ENCODE measurements at regions not wholly inside any gene's neighbourhood (a gene's known extent, or its start where the extent isn't known, plus 50 kb on each side); places are given as distances from the start of the nearest gene placed in this dataset.
A peak's percentile ranks its signal among the peaks of the same experiment; 100 is the strongest.
"Not testable (repeated sequence)": the region's sequence is repeated elsewhere in the genome, so short reads cannot be mapped to it uniquely, and the experiment has no call there.

GRCh38 chr20:18876394-18876793 lies 62.8 kb downstream of the SCP2D1 start:
- DNase-seq, result not testable (repeated sequence)

- DNase-seq, result peak; percentile 60
These were observed 65.7 kb downstream of the SCP2D1 start for GRCh38 chr20:18879262-18879661.

GRCh38 chr20:18886756-18887155 lies 73.2 kb downstream of the SCP2D1 start:
- DNase-seq, result no peak

GRCh38 chr20:18901980-18902737 lies 88.6 kb downstream of the SCP2D1 start:
- DNase-seq, result no peak

GRCh38 chr20:18904192-18904591 lies 90.6 kb downstream of the SCP2D1 start:
- DNase-seq, result no peak

GRCh38 chr20:18904624-18905023 lies 91.0 kb downstream of the SCP2D1 start:
- no peak for DNase-seq

GRCh38 chr20:18906046-18906445 lies 92.5 kb downstream of the SCP2D1 start:
- DNase-seq, result no peak

GRCh38 chr20:18907353-18907752 lies 93.8 kb downstream of the SCP2D1 start:
- DNase-seq, result no peak

GRCh38 chr20:18908109-18908508 lies 94.5 kb downstream of the SCP2D1 start:
- no peak for DNase-seq

- no peak for DNase-seq
These were observed 95.7 kb downstream of the SCP2D1 start for GRCh38 chr20:18909254-18909653.

GRCh38 chr20:18913701-18914100 lies 100.1 kb downstream of the SCP2D1 start:
- no peak for DNase-seq

- no peak for DNase-seq
These were observed 101.2 kb downstream of the SCP2D1 start for GRCh38 chr20:18914796-18915195.

- DNase-seq, result no peak
These were observed 103.5 kb downstream of the SCP2D1 start for GRCh38 chr20:18916886-18917750.

- no peak for DNase-seq
These were observed 106.4 kb downstream of the SCP2D1 start for GRCh38 chr20:18919996-18920395.

GRCh38 chr20:18921291-18921690 lies 107.7 kb downstream of the SCP2D1 start:
- DNase-seq, result no peak

- DNase-seq, result no peak
These were observed 108.7 kb downstream of the SCP2D1 start for GRCh38 chr20:18922251-18922650.

GRCh38 chr20:18922898-18923297 lies 109.3 kb downstream of the SCP2D1 start:
- DNase-seq, result no peak

GRCh38 chr20:18926965-18927364 lies 113.4 kb downstream of the SCP2D1 start:
- no peak for DNase-seq

GRCh38 chr20:18928626-18929025 lies 115.0 kb downstream of the SCP2D1 start:
- DNase-seq, result no peak

GRCh38 chr20:18929800-18930199 lies 116.2 kb downstream of the SCP2D1 start:
- DNase-seq, result no peak

- DNase-seq, result no peak
These were observed 130.0 kb downstream of the SCP2D1 start for GRCh38 chr20:18943542-18943941.

- no peak for DNase-seq
These were observed 143.3 kb downstream of the SCP2D1 start for GRCh38 chr20:18956890-18957289.

- DNase-seq, result no peak
These were observed 143.7 kb downstream of the SCP2D1 start for GRCh38 chr20:18957328-18957727.

- no peak for DNase-seq
These were observed 157.5 kb downstream of the SCP2D1 start for GRCh38 chr20:18971121-18971520.

Measured in islet precursor cell (in vitro differentiated cells).